GM21717 (cell line): ENCODE measurements at regions not wholly inside any gene's neighbourhood (a gene's known extent, or its start where the extent isn't known, plus 50 kb on each side); places are given as distances from the start of the nearest gene placed in this dataset.

Source experiments
- ATAC-seq: cut with Tn5 transposase; IDR thresholded peaks from one replicate; pipeline ENCODE4 v1.9.1; 2021; ENCODE audit warnings: mild to moderate bottlenecking, moderate library complexity; ENCODE audit not compliant: unreplicated experiment

DNA sequence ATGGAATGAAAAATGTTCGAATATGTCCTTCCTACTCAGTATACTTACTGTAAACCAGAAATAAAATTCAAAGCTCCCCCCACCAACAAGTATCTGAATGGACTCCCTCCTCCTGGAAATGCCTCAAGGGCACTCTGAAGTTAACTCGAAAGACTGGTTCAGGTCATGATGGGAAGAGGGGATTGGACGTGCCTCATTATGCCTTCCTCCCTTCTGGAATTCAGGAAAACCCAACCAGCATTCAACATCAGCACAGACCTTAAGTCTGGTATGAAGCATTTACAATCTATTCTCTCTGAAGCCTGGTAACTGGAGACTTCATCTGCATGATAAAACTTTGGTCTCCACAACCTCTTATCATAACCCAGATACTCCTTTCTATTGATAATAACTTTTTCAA is 428.3 kb upstream of the RAG2 start:
- ATAC-seq, result no peak

DNA sequence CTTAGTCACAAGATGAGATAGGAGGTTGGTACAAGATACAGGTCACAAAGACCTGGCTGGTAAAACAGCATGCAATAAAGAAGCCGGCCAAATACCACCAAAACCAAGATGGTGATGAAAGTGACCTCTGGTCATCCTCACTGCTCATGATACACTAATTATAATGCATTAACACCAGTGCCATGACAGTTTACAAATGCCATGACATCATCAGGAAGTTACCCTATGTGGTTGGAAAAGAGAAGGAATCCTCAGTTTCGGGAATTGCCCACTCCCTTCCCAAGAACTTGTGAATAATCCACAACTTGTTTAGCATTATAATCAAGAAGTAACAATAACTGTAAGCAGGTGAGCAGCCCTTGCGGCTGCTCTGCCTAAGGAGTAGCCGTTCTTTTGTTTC is 408.5 kb upstream of the RAG2 start:
- ATAC-seq, result no peak

DNA sequence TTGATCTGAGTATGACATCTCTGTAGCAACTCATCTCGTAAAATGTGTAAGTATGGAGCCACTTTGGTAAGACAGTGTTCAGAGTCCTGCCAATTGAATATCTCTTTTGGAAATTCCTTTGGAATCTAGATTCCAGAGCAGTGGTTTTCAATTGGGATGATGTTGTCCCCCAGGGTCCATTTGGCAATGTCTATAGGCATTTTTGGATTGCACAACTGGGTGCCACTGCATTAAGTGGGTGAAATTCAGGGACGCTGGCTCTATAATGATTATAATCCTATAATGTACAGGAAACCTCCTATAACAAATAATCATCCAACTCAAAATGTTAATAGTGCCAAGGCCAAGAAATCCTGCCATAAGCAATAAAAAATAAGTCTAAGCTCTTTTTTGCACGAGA is 404.8 kb upstream of the RAG2 start:
- no peak for ATAC-seq

GRCh38 chr11:36997656-36998055 is 399.6 kb upstream of the RAG2 start:
- no peak for ATAC-seq

- ATAC-seq, result no peak
These were observed 398.8 kb upstream of the RAG2 start for GRCh38 chr11:36996795-36997194.

- ATAC-seq, result no peak
These were observed 396.2 kb upstream of the RAG2 start for GRCh38 chr11:36994208-36994607.

DNA sequence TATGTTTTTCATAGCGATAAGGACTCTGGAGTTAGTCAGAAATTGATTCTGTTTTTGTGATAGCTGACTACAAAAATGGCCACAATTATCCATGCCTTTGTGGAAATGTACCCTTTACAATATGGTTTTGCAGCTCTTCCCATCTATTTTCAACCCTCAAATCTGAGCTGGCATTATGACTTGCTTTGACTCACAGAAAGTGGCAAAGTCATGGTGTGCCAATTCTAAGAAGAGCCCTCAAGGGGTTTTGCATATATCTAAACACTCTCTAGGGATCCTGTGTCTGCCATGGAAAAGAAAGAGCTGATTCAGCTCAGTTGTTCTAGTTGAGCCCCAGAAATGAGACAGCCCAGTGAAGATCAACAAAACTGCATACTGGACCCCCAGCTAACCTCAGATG is 390.5 kb upstream of the RAG2 start:
- ATAC-seq, result no peak

DNA sequence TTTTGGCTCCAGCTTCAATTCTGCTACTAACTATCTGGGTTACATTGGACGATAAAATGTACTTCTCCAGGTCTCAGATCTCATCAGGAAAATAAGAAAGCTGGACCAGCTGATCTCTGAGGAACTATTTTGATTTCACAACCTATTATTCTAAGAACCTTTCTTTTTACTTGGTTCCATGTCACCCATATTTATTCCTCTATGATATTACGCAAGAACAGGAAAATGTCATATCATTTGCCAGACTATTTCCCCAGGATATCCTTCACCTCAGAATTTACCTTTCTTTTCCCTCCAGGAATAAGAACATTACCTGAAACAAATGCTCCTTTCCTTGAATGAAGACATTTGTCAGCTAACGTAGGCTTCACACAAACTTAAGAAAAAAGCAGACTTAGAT is 387.5 kb upstream of the RAG2 start:
- no peak for ATAC-seq

DNA sequence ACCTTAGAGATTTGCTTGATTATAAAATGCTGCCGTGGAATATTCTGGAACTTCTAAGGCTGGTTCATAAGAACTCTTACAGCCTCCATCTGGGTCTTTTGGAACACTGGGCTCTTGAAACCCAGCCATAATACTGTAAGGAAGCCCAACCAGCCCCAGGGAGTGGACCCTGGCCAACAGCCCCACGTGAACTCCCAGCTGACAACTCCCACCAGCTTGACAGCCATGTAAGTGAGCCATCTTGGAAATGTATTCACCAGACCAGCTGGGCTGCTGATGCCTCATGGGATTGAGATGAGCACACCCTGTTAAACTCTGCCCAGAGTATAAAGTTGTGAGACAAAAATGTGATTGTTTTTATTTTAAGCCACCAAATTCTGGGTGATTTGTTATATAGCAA is 378.7 kb upstream of the RAG2 start:
- no peak for ATAC-seq

GRCh38 chr11:36974771-36975170 is 376.7 kb upstream of the RAG2 start:
- ATAC-seq, result no peak

DNA sequence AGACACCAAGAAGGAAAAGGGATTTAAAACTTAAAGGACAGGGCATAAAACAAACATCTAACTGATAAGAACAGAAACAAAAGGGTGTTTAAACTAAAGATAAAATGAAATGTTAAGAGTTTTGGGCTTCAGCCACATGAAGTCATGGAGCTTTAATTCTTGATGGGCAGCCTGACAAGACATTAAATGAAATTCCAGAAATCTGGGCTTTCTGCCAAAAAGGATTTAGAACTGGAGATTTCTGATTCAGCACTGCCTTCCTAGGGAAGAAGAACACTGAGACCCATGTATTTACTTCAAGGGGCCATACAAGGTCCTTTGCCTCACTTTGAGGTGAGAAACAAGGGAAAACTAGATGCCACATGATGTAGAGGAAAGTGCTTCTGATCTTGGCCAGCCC is 355.9 kb upstream of the RAG2 start:
- no peak for ATAC-seq

- ATAC-seq, result no peak
These were observed 350.6 kb upstream of the RAG2 start for GRCh38 chr11:36948460-36949127.

- ATAC-seq, result no peak
These were observed 347.3 kb upstream of the RAG2 start for GRCh38 chr11:36945384-36945783.

DNA sequence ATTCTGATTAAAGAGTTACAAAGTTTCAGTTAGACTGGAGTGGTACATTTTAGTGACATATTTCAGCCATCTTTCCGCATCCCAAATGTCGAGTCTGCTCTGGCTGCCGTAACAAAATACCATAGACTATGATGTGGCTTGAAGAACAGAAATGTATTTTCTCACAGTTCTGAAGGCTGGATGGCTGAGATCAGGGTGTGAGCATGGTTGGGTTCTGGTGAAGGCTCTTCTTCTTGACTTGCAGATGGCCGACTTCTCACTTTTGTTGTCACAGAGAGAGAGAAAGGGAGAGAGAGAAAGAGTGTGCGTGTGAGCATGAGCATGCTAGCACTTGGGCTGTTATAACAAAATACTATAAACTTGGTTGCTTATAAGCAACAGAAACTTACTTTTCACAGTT is 335.4 kb upstream of the RAG2 start:
- no peak for ATAC-seq

DNA sequence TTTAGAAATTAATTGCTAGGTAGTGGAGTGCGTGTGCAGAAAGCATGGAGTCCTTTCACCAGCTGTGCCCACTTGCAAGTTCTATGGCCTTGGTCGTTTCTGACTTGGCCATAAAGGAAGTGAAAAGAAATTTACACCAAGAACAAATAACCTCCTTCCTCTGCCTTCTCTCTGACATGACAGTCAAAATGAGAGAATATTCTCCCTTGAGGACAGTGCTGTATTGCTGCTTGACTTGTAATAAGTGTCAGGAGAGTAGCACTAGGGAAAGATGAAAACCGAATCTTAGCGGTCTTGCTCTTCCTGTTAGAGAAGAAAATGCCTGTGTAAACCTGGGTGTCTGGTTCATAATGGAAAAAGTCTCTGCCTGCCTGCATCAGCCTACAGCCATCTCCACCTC is 333.1 kb upstream of the RAG2 start:
- ATAC-seq, result no peak

- no peak for ATAC-seq
These were observed 332.2 kb upstream of the RAG2 start for GRCh38 chr11:36930256-36930655.

GRCh38 chr11:36929401-36929800 is 331.4 kb upstream of the RAG2 start:
- no peak for ATAC-seq

DNA sequence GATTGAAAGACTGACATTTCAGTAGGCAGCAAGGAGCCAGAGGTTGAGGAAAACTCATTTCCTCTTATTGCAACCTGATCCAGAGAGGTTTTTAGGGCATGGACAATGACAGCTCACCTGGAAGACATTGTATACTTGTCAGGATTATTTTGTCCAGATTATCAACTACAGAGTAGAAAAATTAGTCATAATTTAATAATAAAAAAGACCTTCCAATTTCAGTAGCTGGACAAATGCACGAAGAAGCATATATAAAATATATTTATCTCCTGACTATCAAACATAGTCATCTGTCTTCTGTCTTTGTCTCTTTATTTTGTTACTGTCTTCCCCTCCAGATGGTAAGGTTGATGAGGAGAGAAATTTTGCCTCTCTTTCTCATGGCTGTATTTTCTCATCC is 330.6 kb upstream of the RAG2 start:
- no peak for ATAC-seq

DNA sequence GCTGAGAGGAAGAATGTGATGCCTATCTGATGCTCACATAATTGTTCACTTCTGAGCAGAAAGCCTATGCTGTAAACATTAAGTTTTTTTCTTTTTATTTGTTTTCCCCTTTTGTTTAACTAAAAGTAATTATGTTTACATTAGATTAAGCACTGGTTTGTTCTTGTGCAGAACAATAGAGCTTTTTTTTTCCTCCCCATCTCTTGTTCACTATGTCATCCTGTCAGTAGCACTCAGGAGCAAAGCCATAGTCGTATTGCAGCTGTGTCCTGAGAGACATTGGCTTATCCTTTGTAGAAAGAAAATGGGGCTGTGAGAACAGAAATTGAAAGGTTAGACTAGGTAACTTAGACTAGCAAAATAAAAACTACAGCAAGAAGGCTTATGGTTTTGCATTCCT is 301.8 kb upstream of the RAG2 start:
- no peak for ATAC-seq

DNA sequence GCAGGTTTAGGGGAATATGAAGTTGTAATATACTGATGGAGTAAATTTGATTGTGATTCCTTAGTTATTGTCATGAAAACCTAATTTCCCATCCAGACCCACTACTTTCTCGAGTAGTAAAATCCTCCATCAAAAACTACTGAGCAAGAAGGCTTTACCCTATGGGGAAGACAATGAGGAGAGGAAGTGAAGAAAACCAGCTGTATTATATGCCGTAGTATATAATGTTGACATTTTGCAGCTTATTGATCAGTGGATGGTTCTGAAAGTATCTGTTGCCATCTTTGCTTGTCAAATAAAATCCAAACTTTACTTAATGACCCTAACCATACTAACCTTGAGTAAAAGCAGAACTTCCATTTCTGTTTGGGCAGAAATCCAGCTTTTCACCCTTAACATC is 292.8 kb upstream of the RAG2 start:
- no peak for ATAC-seq

DNA sequence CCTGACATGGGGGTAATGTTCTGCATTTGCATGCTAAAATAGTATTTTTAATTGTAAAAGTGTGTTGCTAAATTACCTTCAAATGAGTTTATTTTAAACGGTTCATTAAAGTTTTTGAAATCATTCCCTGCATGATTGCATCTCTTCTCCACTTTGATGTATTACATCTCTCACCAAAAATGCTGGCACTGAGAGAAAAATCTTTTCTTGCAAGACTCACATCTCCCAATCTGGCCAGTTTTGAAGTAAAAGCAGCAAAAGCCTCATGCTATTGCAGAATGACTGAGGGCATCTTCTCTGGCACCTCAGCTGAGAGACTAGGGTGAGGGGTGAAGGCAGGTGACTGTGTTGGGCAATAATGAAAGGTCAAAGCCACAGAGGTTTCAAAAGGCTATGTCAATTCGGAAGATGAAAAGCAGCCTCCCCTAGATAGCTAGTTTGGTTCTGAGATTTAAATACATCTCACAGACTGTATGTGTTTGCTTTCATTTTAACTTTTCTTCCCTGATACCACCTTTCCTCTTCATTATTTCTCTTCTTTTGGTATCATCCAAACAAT is 292.2 kb upstream of the RAG2 start:
- ATAC-seq, result no peak

- ATAC-seq, result no peak
These were observed 287.1 kb upstream of the RAG2 start for GRCh38 chr11:36885154-36885553.

- no peak for ATAC-seq
These were observed 280.7 kb upstream of the RAG2 start for GRCh38 chr11:36878737-36879136.
